ENCODE measurements at regions not wholly inside any gene's neighbourhood (a gene's known extent, or its start where the extent isn't known, plus 50 kb on each side); places are given as distances from the start of the nearest gene placed in this dataset.

GRCh38 chr3:59411694-59412093 is 361.9 kb upstream of the CFAP20DC start:
- Histone ChIP-seq H3K4me3 (no peak overlapping the region), H3K27ac (no peak overlapping the region), H3K9me3 (no peaks in the 10 kb centered on the region), H3K4me1 (no peaks in the 10 kb centered on the region), H3K36me3 (no peaks in the 10 kb centered on the region), H3K27me3 (no peaks in the 10 kb centered on the region)
- 85% methylated on average over 1 of the region's 1 CpG for WGBS
- DNase-seq (ENCODE audit: low spot score in 2 of 2): no peak
- TF ChIP-seq EP300 (IDR thresholded peaks at IDR 0.05) (no peak), POLR2AphosphoS5 (IDR thresholded peaks at IDR 0.05) (no peak), CTCF (IDR thresholded peaks at IDR 0.05) (no peak), POLR2A (IDR thresholded peaks at IDR 0.05) (no peak)

DNA sequence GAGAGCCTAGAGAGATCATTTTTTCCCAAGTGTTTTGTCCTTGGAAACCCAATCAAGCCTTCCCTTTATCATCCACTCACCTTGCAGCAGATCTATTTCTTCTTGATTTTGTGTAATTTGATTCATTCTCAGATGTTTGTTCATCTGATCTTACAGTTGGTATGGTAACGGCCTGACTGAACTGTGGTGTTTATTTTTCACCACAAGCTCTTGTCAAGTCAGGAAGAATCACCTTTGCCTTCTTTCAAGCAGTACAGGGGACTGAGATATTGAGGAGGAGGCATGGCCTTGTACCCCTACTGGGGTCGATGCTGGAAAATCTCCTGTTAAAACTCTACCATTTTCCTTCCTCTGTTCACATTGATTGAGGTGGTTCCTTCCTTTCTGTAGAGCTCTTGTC is 361.4 kb upstream of the CFAP20DC start:
- TF ChIP-seq CTCF (IDR thresholded peaks at IDR 0.05) (no peak), EP300 (IDR thresholded peaks at IDR 0.05) (no peak), POLR2A (IDR thresholded peaks at IDR 0.05) (no peak), POLR2AphosphoS5 (IDR thresholded peaks at IDR 0.05) (no peak)
- no peaks in the 10 kb centered on the region for H3K4me1 ChIP-seq
- H3K27ac ChIP-seq: no peak overlapping the region
- no peaks in the 10 kb centered on the region for H3K36me3 ChIP-seq
- no peak overlapping the region for H3K4me3 ChIP-seq
- H3K27me3 ChIP-seq: no peaks in the 10 kb centered on the region
- WGBS: 83% methylated on average over 2 of the region's 2 CpGs
- no peaks in the 10 kb centered on the region for H3K9me3 ChIP-seq
- no peak for DNase-seq (ENCODE audit: low spot score in 2 of 2)

GRCh38 chr3:59408047-59408624 is 358.3 kb upstream of the CFAP20DC start:
- TF ChIP-seq POLR2AphosphoS5 (IDR thresholded peaks at IDR 0.05) (no peak), CTCF (IDR thresholded peaks at IDR 0.05) (no peak), POLR2A (IDR thresholded peaks at IDR 0.05) (no peak), EP300 (IDR thresholded peaks at IDR 0.05) (no peak)

GRCh38 chr3:59407425-59407824 is 357.6 kb upstream of the CFAP20DC start:
- DNase-seq (ENCODE audit: low spot score in 2 of 2): no peak
- no peak overlapping the region for H3K27ac ChIP-seq
- H3K4me3 ChIP-seq: no peak overlapping the region
- no peaks in the 10 kb centered on the region for H3K36me3 ChIP-seq
- no peaks in the 10 kb centered on the region for H3K9me3 ChIP-seq
- no peaks in the 10 kb centered on the region for H3K27me3 ChIP-seq
- no peaks in the 10 kb centered on the region for H3K4me1 ChIP-seq
- no peak for TF ChIP-seq CTCF (IDR thresholded peaks at IDR 0.05)
- no peak for TF ChIP-seq POLR2A (IDR thresholded peaks at IDR 0.05)
- no peak for TF ChIP-seq POLR2AphosphoS5 (IDR thresholded peaks at IDR 0.05)
- TF ChIP-seq EP300 (IDR thresholded peaks at IDR 0.05): no peak
- 93% methylated on average over 5 of the region's 5 CpGs for WGBS

More at GRCh38 chr3:59408047-59408624, 358.3 kb upstream of the CFAP20DC start:
- Histone ChIP-seq H3K27ac (no peak overlapping the region), H3K4me3 (no peak overlapping the region), H3K36me3 (no peaks in the 10 kb centered on the region), H3K27me3 (no peaks in the 10 kb centered on the region), H3K4me1 (no peaks in the 10 kb centered on the region), H3K9me3 (no peaks in the 10 kb centered on the region)
- DNase-seq (ENCODE audit: low spot score in 2 of 2): no peak
- WGBS: 66% methylated on average over 2 of the region's 2 CpGs

DNA sequence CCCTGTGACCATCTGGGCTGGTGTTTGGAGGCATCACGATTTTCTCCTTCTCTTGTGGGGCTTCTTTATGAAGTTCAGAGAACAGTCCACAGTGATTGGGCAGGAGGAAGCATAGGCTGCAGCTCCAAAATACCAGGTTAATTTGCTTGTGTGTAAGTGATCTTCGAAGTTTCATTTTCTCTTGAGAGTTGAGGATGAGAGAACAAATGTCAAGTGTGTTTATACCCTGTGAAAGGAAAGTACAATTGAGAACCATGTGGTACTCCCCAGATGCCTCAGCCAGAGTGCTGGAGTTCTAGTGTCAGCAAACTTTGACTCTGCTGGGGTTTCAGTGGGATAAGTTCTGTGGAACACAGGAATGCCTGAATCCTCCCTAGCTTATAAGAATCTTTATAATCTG is 357.1 kb upstream of the CFAP20DC start:
- WGBS: 67% methylated on average over 2 of the region's 2 CpGs
- TF ChIP-seq CTCF (IDR thresholded peaks at IDR 0.05) (no peak), POLR2A (IDR thresholded peaks at IDR 0.05) (no peak), EP300 (IDR thresholded peaks at IDR 0.05) (no peak), POLR2AphosphoS5 (IDR thresholded peaks at IDR 0.05) (no peak)

More for the DNA sequence above, 357.1 kb upstream of the CFAP20DC start:
- DNase-seq (ENCODE audit: low spot score in 2 of 2): no peak
- Histone ChIP-seq H3K27ac (no peak overlapping the region), H3K4me1 (no peaks in the 10 kb centered on the region), H3K9me3 (no peaks in the 10 kb centered on the region), H3K27me3 (no peaks in the 10 kb centered on the region), H3K36me3 (no peaks in the 10 kb centered on the region), H3K4me3 (no peak overlapping the region)
